Adrenal gland (tissue), 9 donors: ENCODE measurements at regions not wholly inside any gene's neighbourhood (a gene's known extent, or its start where the extent isn't known, plus 50 kb on each side); places are given as distances from the start of the nearest gene placed in this dataset.

ENCODE experiments used
- DNase-seq, 7 donors: peaks; one replicate each; pipeline ENCODE4 v3.0.0-alpha.2; 2019 to 2020
- H3K27ac ChIP-seq, 5 donors: fragments of 200-600 bp; sonication (generic) in 4 of 5; 1 replicate in 3 of 5; 2 replicates in 2 of 5; pipeline versions ENCODE4 v1.5.1 to v1.8.0; 2016 to 2020; ENCODE audit warnings: mild to moderate bottlenecking in 1 of 5
- H3K27me3 ChIP-seq: fragments of 200-600 bp; 2 replicates; pipeline ENCODE4 v1.8.0; 2021
- H3K36me3 ChIP-seq, 2 donors: fragments of 200-600 bp; replicated peaks in 1 of 2; 1 replicate in 1 of 2; 2 replicates in 1 of 2; pipeline versions ENCODE4 v1.5.1 to v1.8.0; 2018 to 2022
- H3K4me1 ChIP-seq, 2 donors: fragments of 200-600 bp; replicated peaks in 1 of 2; 1 replicate in 1 of 2; 2 replicates in 1 of 2; pipeline versions ENCODE4 v1.5.1 to v1.8.0; 2018 to 2021
- H3K4me3 ChIP-seq, 4 donors: fragments of 200-600 bp; sonication (generic) in 3 of 4; one replicate each; pipeline ENCODE4 v1.5.1; 2016 to 2018
- H3K9me3 ChIP-seq, 3 donors: fragments of 200-600 bp; sonication (generic) in 1 of 3; replicated peaks in 1 of 3; 1 replicate in 2 of 3; 2 replicates in 1 of 3; pipeline versions ENCODE4 v1.5.1 to v1.8.0; 2016 to 2021
- CTCF ChIP-seq, 6 experiments: fragments of 450-650 bp in 4 of 6; fragments of 200-600 bp in 2 of 6; sonication (generic) in 1 of 6; IDR thresholded peaks; 1 replicate in 5 of 6; 2 replicates in 1 of 6; pipeline versions ENCODE4 v1.5.1 to v1.8.0; 2016 to 2021; ENCODE audit warnings: antibody characterized with exemption in 6 of 6, mild to moderate bottlenecking in 2 of 6, moderate library complexity in 1 of 6
- POLR2A ChIP-seq, 2 donors: fragments of 450-650 bp; IDR thresholded peaks; one replicate each; pipeline ENCODE4 v1.6.1; 2017; ENCODE audit warnings: antibody characterized with exemption in 2 of 2, mild to moderate bottlenecking in 2 of 2, moderate library complexity in 1 of 2
- WGBS, 4 donors: extraction: QIAGEN DNeasy Blood & Tissue Kit in 2 of 4; methylation state at CpG; one replicate each; pipeline versions ENCODE4 v1.1.5 to v1.1.7; 2013 to 2017; 5-methylcytosine and 5-hydroxymethylcytosine counted together
- intact Hi-C, 2 donors: fragments of 100-400 bp; cut with DNase I; formaldehyde crosslinking; loops; one replicate each; pipeline versions ENCODE4 v1.14.1 to v1.15.0; 2022 to 2023
- donor health status: healthy with polysubstance abuse.
- donor health status: Bipolar disorder and iron deficiency.
- donor health status: DM: yes; HTN: yes; CAD: no.
- donor health status: DM: no; HTN: no; CAD: no.
- donor health status: DM: no; HTN: no; CAD: no.

DNA sequence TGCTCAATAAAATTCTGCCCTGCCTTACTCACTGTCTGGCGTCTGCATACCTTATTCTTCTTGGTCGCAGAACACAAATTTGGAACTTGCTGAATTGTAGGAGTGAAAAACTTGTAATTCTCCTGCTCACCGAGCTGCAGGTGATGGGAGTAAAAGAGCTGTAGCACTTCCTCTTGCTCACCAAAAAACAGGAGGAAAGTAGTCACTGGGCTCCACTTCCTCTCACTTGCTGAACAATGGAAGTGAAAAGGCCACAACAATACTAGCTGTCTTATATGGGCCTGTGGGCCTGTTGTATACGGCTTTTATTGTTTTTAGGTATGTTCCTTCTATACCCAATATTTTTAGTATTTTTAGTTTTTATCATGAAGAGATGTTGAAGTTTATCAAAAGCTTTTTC is 978.7 kb downstream of the SLITRK5 start:
- TF ChIP-seq POLR2A (IDR thresholded peaks at IDR 0.05) (no peak), CTCF (IDR thresholded peaks at IDR 0.05) (no peak)
- no peak for DNase-seq
- Histone ChIP-seq H3K27me3 (no peaks in the 10 kb centered on the region), H3K4me1 (no peaks in the 10 kb centered on the region), H3K27ac (no peak overlapping the region), H3K36me3 (no peaks in the 10 kb centered on the region), H3K4me3 (no peak overlapping the region), H3K9me3 (no peaks in the 10 kb centered on the region)
- WGBS, 4 donors: 54 to 75% (median 70%) methylated on average over 4 of the region's 4 CpGs
- intact Hi-C loops: no loop called here

DNA sequence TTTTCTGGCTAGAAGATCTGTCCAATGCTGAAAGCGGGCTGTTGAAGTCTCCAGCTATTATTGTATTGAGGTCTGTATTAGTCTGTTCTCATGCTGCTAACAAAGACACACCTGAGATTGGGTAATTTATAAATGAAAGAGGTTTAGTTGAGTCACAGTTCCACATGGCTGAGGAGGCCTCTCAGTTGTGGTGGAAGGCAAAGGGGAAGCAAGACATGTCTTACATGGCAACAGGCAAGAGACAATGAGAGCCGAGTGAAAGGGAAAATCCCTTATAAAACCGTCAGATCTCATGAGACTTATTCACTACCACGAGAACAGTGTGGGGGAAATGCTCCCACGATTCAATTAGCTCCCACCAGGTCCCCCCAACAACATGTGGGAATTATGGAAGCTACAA is 980.4 kb downstream of the SLITRK5 start:
- WGBS, 4 donors: 76 to 88% (median 82%) methylated on average over 5 of the region's 5 CpGs
- Histone ChIP-seq H3K27me3 (no peaks in the 10 kb centered on the region), H3K9me3 (no peaks in the 10 kb centered on the region), H3K27ac (no peak overlapping the region), H3K36me3 (no peaks in the 10 kb centered on the region), H3K4me1 (no peaks in the 10 kb centered on the region), H3K4me3 (no peak overlapping the region)
- intact Hi-C loops: no loop called here
- TF ChIP-seq CTCF (IDR thresholded peaks at IDR 0.05) (no peak), POLR2A (IDR thresholded peaks at IDR 0.05) (no peak)
- no peak for DNase-seq

DNA sequence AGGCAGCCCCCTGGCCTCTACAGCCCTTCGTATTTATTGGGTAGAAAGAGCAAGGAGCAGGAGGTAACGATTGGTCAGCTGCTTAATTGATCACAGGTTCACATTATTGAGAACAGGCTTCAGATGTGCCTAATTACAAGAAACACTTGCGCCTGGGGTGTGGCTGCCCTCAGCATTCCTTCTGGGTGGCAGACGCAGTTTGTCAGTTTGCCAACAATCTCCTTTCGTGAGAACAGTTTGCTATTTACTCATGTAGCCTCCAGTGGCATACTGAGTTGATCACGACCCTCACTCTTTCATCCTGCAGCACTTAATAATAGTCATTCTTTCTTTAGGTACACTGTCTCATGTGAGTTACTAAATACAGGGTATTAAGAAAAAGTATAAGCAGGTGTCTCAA is 985.6 kb downstream of the SLITRK5 start:
- intact Hi-C loops: no loop called here
- 48 to 70% (median 54%) methylated on average over 6 of the region's 6 CpGs for WGBS, 4 donors
- H3K36me3 ChIP-seq: no peaks in the 10 kb centered on the region
- no peak overlapping the region for H3K27ac ChIP-seq
- H3K4me3 ChIP-seq: no peak overlapping the region
- TF ChIP-seq POLR2A (IDR thresholded peaks at IDR 0.05) (no peak), CTCF (IDR thresholded peaks at IDR 0.05) (no peak)
- H3K9me3 ChIP-seq: no peaks in the 10 kb centered on the region
- H3K27me3 ChIP-seq: no peaks in the 10 kb centered on the region
- no peaks in the 10 kb centered on the region for H3K4me1 ChIP-seq
- DNase-seq: no peak

DNA sequence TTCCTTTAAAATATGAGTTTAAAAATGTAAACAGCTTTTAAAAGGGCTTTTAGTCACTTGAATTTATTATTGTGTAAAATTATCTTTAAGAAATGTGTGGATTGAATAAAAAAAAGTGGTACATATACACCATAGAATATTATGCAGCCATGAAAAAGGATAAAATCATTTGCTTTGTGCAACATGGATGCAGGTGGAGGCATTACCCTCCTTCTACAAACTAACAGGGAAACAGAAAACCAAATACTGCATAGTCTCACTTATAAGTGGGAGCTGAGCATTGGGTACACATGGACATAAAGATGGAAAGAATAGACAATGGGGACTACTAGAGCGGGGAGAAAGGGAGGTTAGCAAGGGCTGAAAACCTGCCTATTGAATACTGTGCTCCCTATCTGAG is 999.3 kb downstream of the SLITRK5 start:
- 65 to 90% (median 79%) methylated on average over 1 of the region's 1 CpG for WGBS, 4 donors
- intact Hi-C loops: no loop called here

More for the DNA sequence above, 999.3 kb downstream of the SLITRK5 start:
- H3K36me3 ChIP-seq: no peaks in the 10 kb centered on the region
- H3K27ac ChIP-seq: no peak overlapping the region
- TF ChIP-seq POLR2A (IDR thresholded peaks at IDR 0.05) (no peak), CTCF (IDR thresholded peaks at IDR 0.05) (no peak)
- no peaks in the 10 kb centered on the region for H3K4me1 ChIP-seq
- H3K4me3 ChIP-seq: no peak overlapping the region
- no peaks in the 10 kb centered on the region for H3K27me3 ChIP-seq
- H3K9me3 ChIP-seq: no peaks in the 10 kb centered on the region
- no peak for DNase-seq
